ENCODE measurements at regions not wholly inside any gene's neighbourhood (a gene's known extent, or its start where the extent isn't known, plus 50 kb on each side); places are given as distances from the start of the nearest gene placed in this dataset.
"Not testable (repeated sequence)": the region's sequence is repeated elsewhere in the genome, so short reads cannot be mapped to it uniquely, and the experiment has no call there.

DNA sequence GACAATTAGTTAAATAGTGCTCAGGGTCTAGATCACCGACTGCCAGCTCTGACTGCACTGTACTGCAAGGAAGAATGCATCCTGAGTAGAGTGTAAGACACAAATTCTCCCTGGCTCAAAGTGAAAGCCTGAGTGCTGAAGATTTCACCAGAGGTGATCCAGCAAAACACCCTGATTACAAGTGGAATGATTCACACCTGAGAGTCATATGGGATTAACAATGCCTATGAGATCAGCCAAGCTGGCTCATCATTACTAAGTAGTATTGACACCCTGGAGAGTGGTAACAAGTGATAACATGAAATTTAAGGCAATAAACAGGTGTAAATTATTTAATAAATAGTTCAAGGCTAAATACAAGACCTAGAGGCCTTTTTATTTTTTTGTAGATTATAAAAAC is 403.8 kb upstream of the PRR20A start:
- DNase-seq (ENCODE audit: low read depth) = no peak
- H3K4me3 ChIP-seq (ENCODE audit: low read depth, low read length) = no peak overlapping the region
- TF ChIP-seq, protein P1, sequence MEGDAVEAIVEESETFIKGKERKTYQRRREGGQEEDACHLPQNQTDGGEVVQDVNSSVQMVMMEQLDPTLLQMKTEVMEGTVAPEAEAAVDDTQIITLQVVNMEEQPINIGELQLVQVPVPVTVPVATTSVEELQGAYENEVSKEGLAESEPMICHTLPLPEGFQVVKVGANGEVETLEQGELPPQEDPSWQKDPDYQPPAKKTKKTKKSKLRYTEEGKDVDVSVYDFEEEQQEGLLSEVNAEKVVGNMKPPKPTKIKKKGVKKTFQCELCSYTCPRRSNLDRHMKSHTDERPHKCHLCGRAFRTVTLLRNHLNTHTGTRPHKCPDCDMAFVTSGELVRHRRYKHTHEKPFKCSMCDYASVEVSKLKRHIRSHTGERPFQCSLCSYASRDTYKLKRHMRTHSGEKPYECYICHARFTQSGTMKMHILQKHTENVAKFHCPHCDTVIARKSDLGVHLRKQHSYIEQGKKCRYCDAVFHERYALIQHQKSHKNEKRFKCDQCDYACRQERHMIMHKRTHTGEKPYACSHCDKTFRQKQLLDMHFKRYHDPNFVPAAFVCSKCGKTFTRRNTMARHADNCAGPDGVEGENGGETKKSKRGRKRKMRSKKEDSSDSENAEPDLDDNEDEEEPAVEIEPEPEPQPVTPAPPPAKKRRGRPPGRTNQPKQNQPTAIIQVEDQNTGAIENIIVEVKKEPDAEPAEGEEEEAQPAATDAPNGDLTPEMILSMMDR (conservative IDR thresholded peaks at IDR 0.05; ENCODE audit: low read depth, low read length) = no peak

DNA sequence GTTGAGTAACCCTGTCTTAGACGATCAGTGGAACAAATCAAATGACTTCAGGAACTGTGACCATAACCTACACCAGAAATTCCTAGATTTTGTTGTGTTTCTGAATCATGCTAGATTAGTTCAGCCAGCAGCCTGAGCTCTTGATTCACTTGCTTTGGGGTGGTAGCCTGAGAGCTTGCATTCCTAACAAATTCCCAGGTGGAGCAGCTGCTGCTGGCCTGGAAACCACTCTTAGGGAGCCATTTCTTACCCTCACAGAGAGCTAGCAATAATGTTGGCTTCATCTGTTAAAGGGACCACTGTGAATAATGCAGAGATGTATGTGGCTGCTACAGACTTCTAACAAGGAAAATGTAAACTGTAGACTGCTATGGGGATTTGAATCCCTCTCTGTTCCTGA is 388.1 kb upstream of the PRR20A start:
- DNase-seq (ENCODE audit: low read depth) = no peak
- TF ChIP-seq, protein P1 (conservative IDR thresholded peaks at IDR 0.05; ENCODE audit: low read depth, low read length) = no peak
- no peak overlapping the region for H3K4me3 ChIP-seq (ENCODE audit: low read depth, low read length)

DNA sequence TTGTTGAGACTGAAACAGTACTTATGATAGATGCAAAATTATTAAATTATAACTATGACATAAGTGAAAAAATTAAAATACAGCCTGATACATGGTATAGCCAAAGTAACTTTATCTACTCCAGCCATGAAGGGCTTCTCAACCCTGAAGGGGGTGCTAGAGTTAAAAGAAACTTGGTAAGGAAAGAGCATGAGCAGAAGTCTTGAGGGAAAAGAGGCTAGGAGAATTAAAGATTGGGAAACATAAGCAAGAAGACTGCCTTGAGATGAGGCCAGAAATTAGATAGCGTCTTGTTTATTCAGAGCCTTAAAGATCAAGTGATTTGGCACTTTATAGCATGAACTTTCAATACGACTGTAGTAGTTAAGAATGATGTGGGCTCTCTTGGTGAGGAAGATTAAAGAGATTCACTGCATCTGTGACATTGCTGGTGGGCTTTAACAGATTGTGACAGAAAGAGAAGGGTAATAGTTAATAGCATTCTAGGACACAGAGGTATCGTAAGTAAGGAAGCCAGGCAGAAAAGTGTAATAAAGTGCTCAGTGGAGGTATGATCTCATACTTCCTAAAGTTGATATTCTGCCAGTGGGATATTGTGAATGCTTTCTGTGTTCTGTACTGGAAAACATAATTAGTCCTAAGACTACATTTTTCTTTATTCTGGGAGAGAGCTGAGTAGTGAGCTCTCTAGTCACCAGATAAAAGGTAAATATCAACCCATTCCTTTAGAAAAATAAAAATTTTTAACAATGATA is 385.4 kb upstream of the PRR20A start:
- TF ChIP-seq, protein P1 (conservative IDR thresholded peaks at IDR 0.05; ENCODE audit: low read depth, low read length) = peak; percentile 42

DNA sequence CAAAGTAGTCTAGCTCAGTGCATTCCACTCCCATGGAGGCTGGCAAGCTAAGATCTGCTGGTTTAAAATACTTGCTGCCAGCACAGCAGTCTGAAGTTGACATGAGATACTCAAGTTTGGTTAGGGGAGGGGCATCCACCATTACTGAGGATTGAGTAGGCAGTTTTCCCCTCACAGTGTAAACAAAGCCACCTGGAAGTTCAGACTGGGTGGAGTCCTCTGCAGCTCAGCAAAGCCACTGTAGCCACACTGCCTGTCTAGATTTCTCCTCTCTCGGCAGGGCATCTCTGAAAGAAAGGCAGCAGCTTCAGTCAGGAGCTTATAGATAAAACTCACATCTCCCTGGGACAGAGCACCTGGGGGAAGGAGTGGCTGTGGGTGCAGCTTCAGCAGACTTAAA is 377.4 kb upstream of the PRR20A start:
- not testable (repeated sequence) for DNase-seq (ENCODE audit: low read depth); H3K4me3 ChIP-seq (ENCODE audit: low read depth, low read length)

More for the DNA sequence above, 385.4 kb upstream of the PRR20A start:
- no peak overlapping the region for H3K4me3 ChIP-seq (ENCODE audit: low read depth, low read length)
- no peak for DNase-seq (ENCODE audit: low read depth)

DNA sequence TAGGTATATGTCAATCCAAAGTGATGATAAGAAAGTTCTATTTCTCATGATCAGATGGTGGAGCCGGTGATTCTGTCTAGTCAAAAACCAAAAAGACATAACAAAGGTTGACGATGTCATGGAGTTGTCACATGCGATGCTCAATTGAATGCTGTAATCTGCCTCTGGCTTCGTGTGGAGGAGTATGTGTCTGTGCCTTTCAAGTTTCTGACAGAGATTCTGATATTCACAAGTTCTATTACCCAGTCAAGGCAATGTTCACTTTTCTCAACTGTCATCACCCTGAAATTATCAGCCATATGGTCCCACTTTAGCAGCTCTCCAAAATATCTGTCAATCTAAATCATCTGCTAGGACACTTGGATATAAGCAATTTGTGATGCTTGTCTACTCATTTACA is 367.6 kb upstream of the PRR20A start:
- H3K4me3 ChIP-seq (ENCODE audit: low read depth, low read length) = no peak overlapping the region
- no peak for DNase-seq (ENCODE audit: low read depth)
- TF ChIP-seq, protein P1 (conservative IDR thresholded peaks at IDR 0.05; ENCODE audit: low read depth, low read length) = no peak

DNA sequence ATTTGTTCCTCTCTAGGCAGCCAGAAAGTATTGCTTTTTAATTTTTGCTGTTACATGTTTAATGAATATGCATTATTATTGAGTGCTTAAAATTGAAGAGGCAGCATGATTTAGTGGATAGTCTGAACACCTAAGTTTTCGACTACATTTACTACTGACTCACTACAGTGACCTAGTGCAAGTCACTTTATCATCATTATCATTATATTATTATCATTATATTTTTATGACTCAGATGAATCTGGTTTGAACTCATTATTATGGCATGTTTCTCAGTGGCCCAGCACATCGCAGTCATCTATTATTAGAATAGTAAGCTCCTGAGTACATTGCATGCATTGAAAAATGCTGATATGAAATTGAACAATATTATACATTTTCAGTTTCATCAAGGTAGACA is 351.2 kb upstream of the PRR20A start:
- TF ChIP-seq, protein P1 (conservative IDR thresholded peaks at IDR 0.05; ENCODE audit: low read depth, low read length) = no peak
- no peak for DNase-seq (ENCODE audit: low read depth)
- H3K4me3 ChIP-seq (ENCODE audit: low read depth, low read length) = no peak overlapping the region

DNA sequence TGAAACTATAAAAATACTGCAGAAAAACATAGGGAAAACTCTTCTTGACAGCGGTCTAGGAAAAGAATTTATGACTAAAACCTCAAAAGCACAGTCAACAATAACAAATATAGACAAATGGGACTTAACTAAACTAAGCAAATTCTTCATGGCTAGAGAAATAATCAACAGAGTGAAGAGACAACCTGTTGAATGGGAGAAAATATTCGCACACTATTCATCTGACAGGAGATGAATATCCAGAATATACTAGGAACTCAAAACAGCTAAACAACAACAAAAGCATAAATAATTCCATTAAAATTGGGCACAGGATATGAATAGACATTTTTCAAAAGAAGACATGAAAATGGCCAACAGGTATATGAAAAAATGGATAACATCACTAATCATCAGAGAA is 303.6 kb upstream of the PRR20A start:
- H3K4me3 ChIP-seq (ENCODE audit: low read depth, low read length) = no peak overlapping the region
- DNase-seq (ENCODE audit: low read depth) = no peak
- TF ChIP-seq, protein P1 (conservative IDR thresholded peaks at IDR 0.05; ENCODE audit: low read depth, low read length) = no peak

Measured in epithelial cell of proximal tubule (primary cell).